Nephron (organoid): ENCODE measurements at regions not wholly inside any gene's neighbourhood (a gene's known extent, or its start where the extent isn't known, plus 50 kb on each side); places are given as distances from the start of the nearest gene placed in this dataset.

ENCODE experiments used
- H3K27ac Mint-ChIP-seq, 3 experiments: 2 replicates each; pipeline ENCODE4 v1.8.0; 2020; ENCODE audit warnings: mixed read lengths in 3 of 3, mild to moderate bottlenecking in 2 of 3, moderate library complexity in 1 of 3
- H3K27me3 Mint-ChIP-seq: 2 replicates; pipeline ENCODE4 v1.8.0; 2021; ENCODE audit warnings: low read depth, mild to moderate bottlenecking, moderate library complexity, mixed read lengths
- H3K36me3 Mint-ChIP-seq: 2 replicates; pipeline ENCODE4 v1.8.0; 2020; ENCODE audit warnings: low read depth, mixed read lengths
- H3K4me1 Mint-ChIP-seq: 2 replicates; pipeline ENCODE4 v1.8.0; 2020; ENCODE audit warnings: mixed read lengths
- H3K4me3 Mint-ChIP-seq, 3 experiments: 2 replicates each; pipeline ENCODE4 v1.8.0; 2020; ENCODE audit warnings: mild to moderate bottlenecking in 3 of 3, mixed read lengths in 3 of 3, moderate library complexity in 2 of 3
- H3K9me3 Mint-ChIP-seq: 2 replicates; pipeline ENCODE4 v1.8.0; 2020; ENCODE audit warnings: mixed read lengths
- CTCF ChIP-seq, 3 experiments: fragments of 200-600 bp; sonication (generic); IDR thresholded peaks; one replicate each; pipeline ENCODE4 v1.5.0; 2021; ENCODE audit warnings: antibody characterized with exemption in 3 of 3; ENCODE audit not compliant: unreplicated experiment in 3 of 3

- Mint-ChIP-seq H3K27me3 (peaks cover 32% of the 10 kb centered on the region), H3K9me3 (no peaks in the 10 kb centered on the region), H3K36me3 (no peaks in the 10 kb centered on the region), H3K4me1 (no peaks in the 10 kb centered on the region), H3K27ac (no peak overlapping the region), H3K4me3 (no peak overlapping the region)
- no peak for TF ChIP-seq CTCF (IDR thresholded peaks at IDR 0.05; ENCODE audit: unreplicated experiment in 3 of 3)
Observed at GRCh38 chr1:208844158-208844557, 600.0 kb upstream of the PLXNA2 start.

- Mint-ChIP-seq H3K27ac (no peak overlapping the region), H3K4me1 (no peaks in the 10 kb centered on the region), H3K9me3 (no peaks in the 10 kb centered on the region), H3K4me3 (no peak overlapping the region), H3K36me3 (no peaks in the 10 kb centered on the region), H3K27me3 (peaks cover 13% of the 10 kb centered on the region)
- TF ChIP-seq CTCF (IDR thresholded peaks at IDR 0.05; ENCODE audit: unreplicated experiment in 3 of 3): no peak
Observed at GRCh38 chr1:208848854-208849253, 604.7 kb upstream of the PLXNA2 start.

- Mint-ChIP-seq H3K27ac (no peak overlapping the region), H3K9me3 (no peaks in the 10 kb centered on the region), H3K27me3 (peaks cover 13% of the 10 kb centered on the region)
Observed at GRCh38 chr1:208850442-208850841, 606.3 kb upstream of the PLXNA2 start.

GRCh38 chr1:208851366-208851765 lies 607.2 kb upstream of the PLXNA2 start:
- TF ChIP-seq CTCF (IDR thresholded peaks at IDR 0.05; ENCODE audit: unreplicated experiment in 3 of 3): no peak
- H3K4me1 Mint-ChIP-seq: no peaks in the 10 kb centered on the region
- peaks cover 18% of the 10 kb centered on the region for H3K27me3 Mint-ChIP-seq
- no peaks in the 10 kb centered on the region for H3K9me3 Mint-ChIP-seq
- H3K4me3 Mint-ChIP-seq: no peak overlapping the region
- no peak overlapping the region for H3K27ac Mint-ChIP-seq
- H3K36me3 Mint-ChIP-seq: no peaks in the 10 kb centered on the region

More at GRCh38 chr1:208850442-208850841, 606.3 kb upstream of the PLXNA2 start:
- H3K4me1 Mint-ChIP-seq: no peaks in the 10 kb centered on the region
- H3K36me3 Mint-ChIP-seq: no peaks in the 10 kb centered on the region
- H3K4me3 Mint-ChIP-seq: no peak overlapping the region
- TF ChIP-seq CTCF (IDR thresholded peaks at IDR 0.05; ENCODE audit: unreplicated experiment in 3 of 3): no peak

GRCh38 chr1:208852911-208853310 lies 608.7 kb upstream of the PLXNA2 start:
- Mint-ChIP-seq H3K27ac (no peak overlapping the region), H3K4me3 (no peak overlapping the region), H3K9me3 (no peaks in the 10 kb centered on the region), H3K4me1 (no peaks in the 10 kb centered on the region), H3K36me3 (no peaks in the 10 kb centered on the region), H3K27me3 (peaks cover 9% of the 10 kb centered on the region)
- TF ChIP-seq CTCF (IDR thresholded peaks at IDR 0.05; ENCODE audit: unreplicated experiment in 3 of 3): no peak

GRCh38 chr1:208855403-208855802 lies 611.2 kb upstream of the PLXNA2 start:
- TF ChIP-seq CTCF (IDR thresholded peaks at IDR 0.05; ENCODE audit: unreplicated experiment in 3 of 3): no peak

More at GRCh38 chr1:208855403-208855802, 611.2 kb upstream of the PLXNA2 start:
- H3K27ac Mint-ChIP-seq: no peak overlapping the region
- H3K27me3 Mint-ChIP-seq: peaks cover 5% of the 10 kb centered on the region
- H3K4me3 Mint-ChIP-seq: no peak overlapping the region
- no peaks in the 10 kb centered on the region for H3K36me3 Mint-ChIP-seq
- H3K4me1 Mint-ChIP-seq: no peaks in the 10 kb centered on the region
- H3K9me3 Mint-ChIP-seq: peaks cover 7% of the 10 kb centered on the region
